Subcutaneous abdominal adipose tissue (tissue), 5 donors: ENCODE measurements at regions not wholly inside any gene's neighbourhood (a gene's known extent, or its start where the extent isn't known, plus 50 kb on each side); places are given as distances from the start of the nearest gene placed in this dataset.
"Not testable (repeated sequence)": the region's sequence is repeated elsewhere in the genome, so short reads cannot be mapped to it uniquely, and the experiment has no call there.

ENCODE experiments used
- H3K27ac ChIP-seq: one replicate; pipeline ENCODE4 v1.7.0; 2013; ENCODE audit warnings: low read depth, mild to moderate bottlenecking, inconsistent platforms, low read length, moderate library complexity
- H3K27me3 ChIP-seq, 5 donors: one replicate each; pipeline ENCODE4 v1.7.0; 2013; ENCODE audit warnings: low read length in 5 of 5, inconsistent platforms in 1 of 5; ENCODE audit not compliant: control insufficient read depth in 5 of 5, insufficient read depth in 4 of 5
- H3K36me3 ChIP-seq, 5 donors: one replicate each; pipeline ENCODE4 v1.7.0; 2013; ENCODE audit warnings: low read length in 5 of 5; ENCODE audit not compliant: control insufficient read depth in 5 of 5, insufficient read depth in 5 of 5
- H3K4me1 ChIP-seq, 5 donors: one replicate each; pipeline ENCODE4 v1.7.0; 2013; ENCODE audit warnings: low read length in 5 of 5, mild to moderate bottlenecking in 3 of 5, moderate library complexity in 1 of 5; ENCODE audit not compliant: control insufficient read depth in 5 of 5, insufficient read depth in 5 of 5
- H3K4me3 ChIP-seq, 5 donors: one replicate each; pipeline ENCODE4 v1.7.0; 2013; ENCODE audit warnings: low read length in 5 of 5, low read depth in 1 of 5
- H3K9ac ChIP-seq, 5 donors: one replicate each; pipeline ENCODE4 v1.7.0; 2013; ENCODE audit warnings: low read length in 5 of 5, mild to moderate bottlenecking in 4 of 5, moderate library complexity in 3 of 5
- H3K9me3 ChIP-seq, 5 donors: one replicate each; pipeline ENCODE4 v1.7.0; 2013; ENCODE audit warnings: low read length in 5 of 5; ENCODE audit not compliant: control insufficient read depth in 5 of 5
- donor health status: healthy.
- donor health status: healthy.
- donor health status: healthy.
- donor health status: healthy.
- donor health status: healthy.

- Histone ChIP-seq H3K27me3 (no peaks in the 10 kb centered on the region), H3K36me3 (no peaks in the 10 kb centered on the region), H3K9me3 (no peaks in the 10 kb centered on the region), H3K4me3 (no peak overlapping the region), H3K27ac (no peak overlapping the region), H3K4me1 (peaks cover 4 to 17% (median 14%) of the 10 kb centered on the region in 5 donors), H3K9ac (no peak overlapping the region)
Measured at GRCh38 chr5:56299212-56299611, 66.1 kb upstream of the ANKRD55 start.

- H3K9ac ChIP-seq: no peak overlapping the region
- no peaks in the 10 kb centered on the region for H3K36me3 ChIP-seq
- H3K4me3 ChIP-seq: no peak overlapping the region
- no peaks in the 10 kb centered on the region for H3K9me3 ChIP-seq
- H3K27me3 ChIP-seq: no peaks in the 10 kb centered on the region
- H3K27ac ChIP-seq: no peak overlapping the region
- H3K4me1 ChIP-seq: peaks cover 4 to 17% (median 14%) of the 10 kb centered on the region in 5 donors
Measured at GRCh38 chr5:56298336-56299090, 65.4 kb upstream of the ANKRD55 start.

GRCh38 chr5:56297851-56298250 lies 64.7 kb upstream of the ANKRD55 start:
- H3K9ac ChIP-seq: no peak overlapping the region
- no peaks in the 10 kb centered on the region for H3K27me3 ChIP-seq
- H3K27ac ChIP-seq: no peak overlapping the region
- H3K36me3 ChIP-seq: no peaks in the 10 kb centered on the region
- peaks cover 4 to 17% (median 14%) of the 10 kb centered on the region in 5 donors for H3K4me1 ChIP-seq
- H3K9me3 ChIP-seq: no peaks in the 10 kb centered on the region
- no peak overlapping the region for H3K4me3 ChIP-seq

- H3K9me3 ChIP-seq: not testable (repeated sequence)
Measured at GRCh38 chr5:56295311-56295710, 62.2 kb upstream of the ANKRD55 start.

GRCh38 chr5:56294354-56294753 lies 61.2 kb upstream of the ANKRD55 start:
- Histone ChIP-seq H3K27ac (no peak overlapping the region), H3K9me3 (no peaks in the 10 kb centered on the region)

More at GRCh38 chr5:56295311-56295710, 62.2 kb upstream of the ANKRD55 start:
- H3K4me1 ChIP-seq: peaks cover 4 to 17% (median 17%) of the 10 kb centered on the region in 5 donors
- H3K36me3 ChIP-seq, H3K27me3 ChIP-seq, H3K9ac ChIP-seq, H3K27ac ChIP-seq, H3K4me3 ChIP-seq: not testable (repeated sequence)

GRCh38 chr5:56292874-56293273 lies 59.7 kb upstream of the ANKRD55 start:
- H3K4me3 ChIP-seq, H3K9me3 ChIP-seq, H3K4me1 ChIP-seq, H3K27ac ChIP-seq, H3K27me3 ChIP-seq, H3K9ac ChIP-seq, H3K36me3 ChIP-seq: not testable (repeated sequence)

More at GRCh38 chr5:56294354-56294753, 61.2 kb upstream of the ANKRD55 start:
- no peak overlapping the region for H3K9ac ChIP-seq
- no peak overlapping the region for H3K4me3 ChIP-seq
- no peaks in the 10 kb centered on the region for H3K36me3 ChIP-seq
- peaks cover 4 to 17% (median 14%) of the 10 kb centered on the region in 5 donors for H3K4me1 ChIP-seq
- H3K27me3 ChIP-seq: no peaks in the 10 kb centered on the region

- Histone ChIP-seq H3K4me3 (no peak overlapping the region), H3K9ac (no peak overlapping the region), H3K36me3 (no peaks in the 10 kb centered on the region), H3K9me3 (no peaks in the 10 kb centered on the region), H3K27ac (no peak overlapping the region), H3K27me3 (no peaks in the 10 kb centered on the region), H3K4me1 (peaks cover 0 to 5% (median 0%) of the 10 kb centered on the region in 5 donors)
Measured at GRCh38 chr5:56291661-56292374, 58.7 kb upstream of the ANKRD55 start.

- H3K9me3 ChIP-seq: no peaks in the 10 kb centered on the region
- H3K36me3 ChIP-seq: no peaks in the 10 kb centered on the region
- H3K4me3 ChIP-seq: no peak overlapping the region
- no peak overlapping the region for H3K9ac ChIP-seq
- no peak overlapping the region for H3K27ac ChIP-seq
- H3K27me3 ChIP-seq: no peaks in the 10 kb centered on the region
- peaks cover 0 to 5% (median 0%) of the 10 kb centered on the region in 5 donors for H3K4me1 ChIP-seq
Measured at GRCh38 chr5:56291079-56291643, 58.0 kb upstream of the ANKRD55 start.

- Histone ChIP-seq H3K27ac (no peak overlapping the region), H3K36me3 (no peaks in the 10 kb centered on the region), H3K9ac (no peak overlapping the region), H3K9me3 (no peaks in the 10 kb centered on the region), H3K4me3 (no peak overlapping the region), H3K27me3 (no peaks in the 10 kb centered on the region), H3K4me1 (peaks cover 0 to 5% (median 0%) of the 10 kb centered on the region in 5 donors)
Measured at GRCh38 chr5:56290378-56291078, 57.4 kb upstream of the ANKRD55 start.
